AG10803 (cell line): ENCODE measurements at regions not wholly inside any gene's neighbourhood (a gene's known extent, or its start where the extent isn't known, plus 50 kb on each side); places are given as distances from the start of the nearest gene placed in this dataset.

Experiments used
- DNase-seq: peaks from one replicate; pipeline ENCODE4 v3.0.0; 2010; ENCODE audit warnings: low read depth
- H3K4me3 ChIP-seq: 2 replicates; pipeline ENCODE4 v1.5.1; 2011; ENCODE audit warnings: mild to moderate bottlenecking, low read length, control low read depth
- TF ChIP-seq, protein P1 (sequence below): conservative IDR thresholded peaks from 2 replicates; pipeline ENCODE4 v1.5.1; 2011; ENCODE audit warnings: mild to moderate bottlenecking, low read length, control low read depth, inconsistent platforms

DNA sequence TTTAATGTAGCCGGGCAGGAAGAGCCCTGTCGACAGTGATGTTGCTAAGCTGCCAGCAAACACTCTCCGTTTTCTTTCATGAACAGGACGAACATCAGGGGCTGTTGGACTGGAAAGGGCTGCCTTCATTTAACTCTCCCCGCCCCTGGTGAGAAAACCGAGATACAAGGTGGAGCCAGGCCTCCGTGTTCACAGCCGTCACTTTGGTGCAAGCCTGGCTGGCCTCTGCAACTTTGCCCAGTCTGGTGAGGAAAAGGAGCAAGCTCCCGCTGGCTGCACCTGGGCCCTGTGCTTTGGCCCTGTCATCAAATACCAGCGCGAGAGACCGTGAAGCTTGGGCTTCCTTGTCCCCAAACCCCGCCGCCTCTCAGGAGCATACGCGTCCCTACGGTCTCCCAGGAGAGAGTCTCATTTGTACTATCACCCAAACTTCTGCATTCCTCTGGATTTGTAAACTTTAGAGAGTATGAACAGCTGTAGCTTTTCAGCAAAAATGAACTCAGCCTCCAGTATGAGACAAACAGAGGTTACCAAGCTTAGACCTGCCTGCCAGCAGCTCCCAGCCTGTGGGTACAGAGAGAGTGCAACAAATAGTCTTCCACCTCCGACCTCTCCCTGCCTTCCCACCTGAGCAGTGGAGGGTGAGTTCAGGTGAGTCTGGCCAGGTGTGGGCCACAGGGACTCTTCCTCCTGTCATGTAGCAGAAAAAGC, 445.3 kb upstream of the MGMT start:
- DNase-seq: no peak
- TF ChIP-seq, protein P1, sequence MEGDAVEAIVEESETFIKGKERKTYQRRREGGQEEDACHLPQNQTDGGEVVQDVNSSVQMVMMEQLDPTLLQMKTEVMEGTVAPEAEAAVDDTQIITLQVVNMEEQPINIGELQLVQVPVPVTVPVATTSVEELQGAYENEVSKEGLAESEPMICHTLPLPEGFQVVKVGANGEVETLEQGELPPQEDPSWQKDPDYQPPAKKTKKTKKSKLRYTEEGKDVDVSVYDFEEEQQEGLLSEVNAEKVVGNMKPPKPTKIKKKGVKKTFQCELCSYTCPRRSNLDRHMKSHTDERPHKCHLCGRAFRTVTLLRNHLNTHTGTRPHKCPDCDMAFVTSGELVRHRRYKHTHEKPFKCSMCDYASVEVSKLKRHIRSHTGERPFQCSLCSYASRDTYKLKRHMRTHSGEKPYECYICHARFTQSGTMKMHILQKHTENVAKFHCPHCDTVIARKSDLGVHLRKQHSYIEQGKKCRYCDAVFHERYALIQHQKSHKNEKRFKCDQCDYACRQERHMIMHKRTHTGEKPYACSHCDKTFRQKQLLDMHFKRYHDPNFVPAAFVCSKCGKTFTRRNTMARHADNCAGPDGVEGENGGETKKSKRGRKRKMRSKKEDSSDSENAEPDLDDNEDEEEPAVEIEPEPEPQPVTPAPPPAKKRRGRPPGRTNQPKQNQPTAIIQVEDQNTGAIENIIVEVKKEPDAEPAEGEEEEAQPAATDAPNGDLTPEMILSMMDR: no peak
- no peak overlapping the region for H3K4me3 ChIP-seq

DNA sequence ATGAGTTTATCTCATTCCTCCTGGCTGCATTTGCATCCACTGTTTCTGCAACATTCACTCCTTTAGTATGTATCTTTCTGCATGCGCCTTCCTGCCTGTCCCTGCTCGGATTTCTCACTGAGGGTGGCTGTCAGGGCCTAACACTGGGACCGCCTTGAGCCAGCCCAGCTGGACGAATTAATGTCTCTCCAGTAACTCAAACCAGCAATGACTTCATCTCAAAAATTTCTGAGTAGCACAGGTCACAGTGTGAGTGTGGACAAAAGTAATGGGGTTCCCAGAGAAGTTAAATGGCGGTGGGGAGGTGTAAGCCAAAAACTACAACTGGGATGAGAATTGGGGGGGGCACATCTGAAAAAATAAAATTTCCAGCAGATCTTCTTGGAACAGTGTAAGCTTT, 444.0 kb upstream of the MGMT start:
- no peak overlapping the region for H3K4me3 ChIP-seq

DNA sequence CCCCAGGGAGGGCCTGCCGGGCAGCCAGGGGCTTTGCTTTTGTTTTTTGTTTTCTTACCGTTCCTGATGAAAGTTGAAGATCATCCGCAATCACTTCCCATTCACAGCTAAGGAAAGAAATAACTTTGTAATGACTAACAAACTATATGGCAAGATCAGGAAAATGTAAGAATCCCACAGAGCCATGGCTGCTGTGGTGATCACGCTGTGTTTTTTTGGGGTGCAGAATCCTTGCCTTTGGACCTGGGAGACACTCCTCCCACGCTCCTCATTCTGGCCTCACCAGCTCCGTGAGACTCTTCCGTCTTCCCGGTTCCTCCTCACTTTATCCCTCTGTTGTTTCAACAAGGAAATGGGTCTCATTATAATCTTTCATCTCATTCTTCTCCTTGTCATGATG, 443.0 kb upstream of the MGMT start:
- H3K4me3 ChIP-seq: no peak overlapping the region
- TF ChIP-seq, protein P1: no peak
- DNase-seq: no peak

More for the DNA sequence above, 444.0 kb upstream of the MGMT start:
- no peak for DNase-seq
- TF ChIP-seq, protein P1: no peak

DNA sequence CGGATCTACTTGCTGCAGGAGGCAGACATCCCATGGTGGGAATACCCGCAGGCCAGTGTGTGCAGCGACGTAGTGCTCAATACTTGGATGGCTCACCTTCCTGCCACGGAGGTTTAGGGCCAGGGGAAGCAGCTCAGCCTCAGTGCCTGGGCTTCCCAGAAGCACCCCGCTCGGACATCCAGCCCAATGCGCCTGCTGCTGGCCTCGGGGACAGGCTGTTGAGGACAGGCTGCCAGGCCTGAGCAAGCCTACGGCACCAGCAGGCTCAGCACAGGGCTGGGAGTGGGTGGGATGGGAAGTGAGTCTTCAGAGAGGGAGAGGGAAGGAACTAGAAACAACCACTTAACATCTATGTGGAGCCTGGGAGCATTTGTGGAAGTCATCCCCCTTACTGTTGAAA, 441.3 kb upstream of the MGMT start:
- TF ChIP-seq, protein P1: no peak
- DNase-seq: no peak
- H3K4me3 ChIP-seq: no peak overlapping the region

DNA sequence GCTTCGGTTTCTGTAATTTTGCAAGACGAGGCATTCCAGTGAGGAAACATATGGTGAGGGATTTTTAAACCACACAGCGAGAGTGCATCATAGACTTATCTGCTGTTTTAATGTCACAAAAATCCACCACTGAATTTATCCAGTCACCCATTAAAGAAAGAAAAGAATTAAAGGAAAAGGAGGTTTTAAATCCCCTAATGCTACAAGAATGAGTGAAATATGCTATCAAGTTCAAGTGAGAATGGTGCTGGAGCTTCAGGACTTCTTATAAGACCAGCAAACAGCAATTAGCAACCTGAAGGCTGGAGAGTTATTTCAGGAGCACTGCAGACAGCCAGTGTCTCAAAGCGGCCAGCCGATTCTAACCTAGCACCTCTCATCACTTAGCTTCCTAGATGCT, 439.1 kb upstream of the MGMT start:
- TF ChIP-seq, protein P1: no peak
- no peak overlapping the region for H3K4me3 ChIP-seq
- DNase-seq: no peak

DNA sequence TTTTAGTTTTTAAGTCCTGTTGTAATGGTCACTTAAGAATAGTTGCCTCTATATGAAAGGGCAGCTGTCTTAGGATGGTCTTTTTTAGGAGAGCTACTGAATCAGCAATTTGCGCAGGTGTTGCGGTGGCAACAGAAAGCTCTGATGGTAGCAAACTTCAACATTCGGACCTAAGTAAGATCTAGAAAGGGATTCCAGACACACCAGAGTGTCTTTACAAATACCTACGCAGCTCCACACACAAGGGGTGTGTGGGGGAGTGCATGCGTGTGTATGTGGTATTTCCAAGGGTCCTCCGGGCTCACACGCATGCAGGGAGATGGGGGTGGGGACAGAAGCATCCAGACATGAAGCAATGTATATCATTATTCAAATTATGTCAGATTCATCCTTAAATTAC, 438.6 kb upstream of the MGMT start:
- TF ChIP-seq, protein P1: no peak
- no peak overlapping the region for H3K4me3 ChIP-seq
- no peak for DNase-seq

DNA sequence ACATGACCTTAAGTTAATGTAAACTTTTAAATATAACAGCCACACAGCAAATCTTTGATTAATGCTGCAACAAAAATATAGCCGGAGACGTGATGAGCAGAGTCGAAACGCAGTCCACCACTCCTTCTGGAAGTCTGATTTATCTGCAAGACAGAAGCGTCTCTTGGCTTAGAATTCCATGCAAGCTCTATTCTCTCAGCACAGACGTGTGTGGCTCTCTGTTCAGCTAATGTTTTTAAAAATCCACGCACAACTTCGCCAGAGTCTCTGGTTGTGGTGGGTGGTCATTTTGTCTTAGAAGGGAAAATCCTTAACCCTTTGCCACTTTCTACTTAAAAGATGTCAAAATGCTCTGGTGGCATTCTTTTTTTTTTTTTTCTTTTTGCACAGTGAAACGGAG, 438.0 kb upstream of the MGMT start:
- H3K4me3 ChIP-seq: no peak overlapping the region
- no peak for DNase-seq
- TF ChIP-seq, protein P1: no peak
